Activated T-cell treated with anti-CD3 and anti-CD28 coated beads, Interleukin-2, amount 50 U/mL, for 48 hours (primary cell): ENCODE measurements at regions not wholly inside any gene's neighbourhood (a gene's known extent, or its start where the extent isn't known, plus 50 kb on each side); places are given as distances from the start of the nearest gene placed in this dataset.

ENCODE experiments used
- DNase-seq, 2 experiments: peaks; one replicate each; pipeline ENCODE4 v3.0.0-alpha.2; 2020

DNA sequence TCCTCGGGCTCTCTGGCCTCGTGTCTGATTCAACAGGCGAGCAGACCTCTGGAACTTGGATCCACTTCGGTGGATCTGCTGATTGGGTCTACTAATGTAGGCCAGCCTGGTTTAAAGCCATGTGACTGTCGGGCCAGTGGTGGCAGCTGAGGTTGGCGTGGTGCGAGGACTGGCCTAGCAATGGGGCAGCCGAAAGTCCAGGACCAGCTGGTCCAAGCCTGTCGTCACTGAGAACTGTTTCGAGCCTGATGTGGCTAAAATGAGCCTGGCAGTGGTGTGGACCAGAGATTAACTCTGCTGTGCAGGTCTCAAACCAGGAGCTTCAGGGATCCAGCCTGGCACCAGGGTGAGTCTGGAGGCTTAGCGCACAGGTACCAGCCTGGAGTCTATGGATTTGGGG, 56.4 kb upstream of the ROBO1 start:
- DNase-seq: no peak

DNA sequence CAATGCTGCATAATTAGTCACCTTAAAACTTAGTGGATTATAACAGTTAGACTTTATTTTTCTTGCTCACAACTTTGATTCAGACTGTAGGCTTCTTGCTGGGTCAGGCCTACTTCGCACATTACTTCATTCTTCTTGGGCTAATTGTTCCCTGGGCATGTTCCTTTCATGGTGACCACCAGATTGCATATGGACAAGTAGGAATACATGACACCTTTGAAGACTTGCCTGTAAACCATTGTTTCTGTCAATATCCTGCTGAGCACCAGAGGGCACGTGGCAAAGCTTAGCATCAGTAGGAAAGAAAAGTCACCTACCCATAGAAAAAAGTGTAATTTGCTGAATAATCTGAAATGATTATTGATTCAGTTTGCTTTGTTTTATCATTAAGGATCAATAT, 54.3 kb upstream of the ROBO1 start:
- no peak for DNase-seq

GRCh38 chr3:79820089-79820488, 52.3 kb upstream of the ROBO1 start:
- no peak for DNase-seq

- DNase-seq: no peak
Measured at GRCh38 chr3:79818015-79818414, 50.2 kb upstream of the ROBO1 start.
